ENCODE measurements at regions not wholly inside any gene's neighbourhood (a gene's known extent, or its start where the extent isn't known, plus 50 kb on each side); places are given as distances from the start of the nearest gene placed in this dataset.
A peak's percentile ranks its signal among the peaks of the same experiment; 100 is the strongest.
"Not testable (repeated sequence)": the region's sequence is repeated elsewhere in the genome, so short reads cannot be mapped to it uniquely, and the experiment has no call there.

DNA sequence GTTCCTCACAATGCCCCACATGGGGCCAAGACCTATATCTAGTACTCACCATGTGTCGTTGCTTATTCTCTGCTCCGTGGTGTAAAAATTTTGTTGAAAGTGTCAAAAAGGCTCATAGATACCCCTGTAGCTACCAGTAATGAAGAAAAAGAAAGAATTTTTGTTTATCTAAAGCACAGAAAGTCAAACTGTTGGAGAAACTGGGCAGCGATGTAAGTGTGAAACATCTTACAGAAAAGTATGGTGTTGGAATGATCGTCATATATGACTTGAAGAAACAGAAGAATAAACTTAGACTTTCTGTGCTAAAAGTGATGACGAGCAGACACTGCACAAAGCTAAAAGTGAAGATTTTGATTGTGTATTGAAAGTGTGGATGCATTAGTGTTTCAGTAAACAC lies 626.6 kb upstream of the GHITM start:
- TF ChIP-seq, protein P1, sequence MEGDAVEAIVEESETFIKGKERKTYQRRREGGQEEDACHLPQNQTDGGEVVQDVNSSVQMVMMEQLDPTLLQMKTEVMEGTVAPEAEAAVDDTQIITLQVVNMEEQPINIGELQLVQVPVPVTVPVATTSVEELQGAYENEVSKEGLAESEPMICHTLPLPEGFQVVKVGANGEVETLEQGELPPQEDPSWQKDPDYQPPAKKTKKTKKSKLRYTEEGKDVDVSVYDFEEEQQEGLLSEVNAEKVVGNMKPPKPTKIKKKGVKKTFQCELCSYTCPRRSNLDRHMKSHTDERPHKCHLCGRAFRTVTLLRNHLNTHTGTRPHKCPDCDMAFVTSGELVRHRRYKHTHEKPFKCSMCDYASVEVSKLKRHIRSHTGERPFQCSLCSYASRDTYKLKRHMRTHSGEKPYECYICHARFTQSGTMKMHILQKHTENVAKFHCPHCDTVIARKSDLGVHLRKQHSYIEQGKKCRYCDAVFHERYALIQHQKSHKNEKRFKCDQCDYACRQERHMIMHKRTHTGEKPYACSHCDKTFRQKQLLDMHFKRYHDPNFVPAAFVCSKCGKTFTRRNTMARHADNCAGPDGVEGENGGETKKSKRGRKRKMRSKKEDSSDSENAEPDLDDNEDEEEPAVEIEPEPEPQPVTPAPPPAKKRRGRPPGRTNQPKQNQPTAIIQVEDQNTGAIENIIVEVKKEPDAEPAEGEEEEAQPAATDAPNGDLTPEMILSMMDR (IDR thresholded peaks at IDR 0.05; ENCODE audit: low read depth, low read length) = no peak
- Histone ChIP-seq H3K27me3 (no peaks in the 10 kb centered on the region), H3K4me1 (0 out of 2 replicates have a peak, but pooled peaks cover 3% of the 10 kb centered on the region), H3K36me3 (no peaks in the 10 kb centered on the region), H3K9me3 (no peaks in the 10 kb centered on the region), H3K4me3 (ENCODE audit: low read depth, low read length) (no peak overlapping the region)
- DNase-seq = no peak

DNA sequence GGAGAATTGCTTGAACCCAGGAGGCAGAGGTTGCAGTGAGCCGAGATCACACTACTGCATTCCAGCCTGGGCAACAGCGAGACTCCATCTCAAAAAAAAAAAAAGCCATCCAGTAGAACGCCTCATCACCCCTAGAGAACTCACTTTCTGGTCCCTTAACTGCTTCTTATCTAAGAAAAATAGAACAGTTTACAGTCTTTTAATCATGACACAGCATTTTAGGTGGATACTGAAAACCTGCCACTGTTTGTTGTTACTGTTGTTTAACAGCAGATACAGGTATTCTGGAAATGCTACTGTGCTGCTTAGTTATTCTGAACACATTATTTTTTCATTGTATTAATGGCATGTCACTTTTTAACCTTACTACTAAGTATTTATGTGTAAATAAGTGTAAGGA lies 624.3 kb upstream of the GHITM start:
- Histone ChIP-seq H3K9me3 (no peaks in the 10 kb centered on the region), H3K4me3 (ENCODE audit: low read depth, low read length) (no peak overlapping the region), H3K4me1 (0 out of 2 replicates have a peak, but pooled peaks cover 3% of the 10 kb centered on the region), H3K27me3 (no peaks in the 10 kb centered on the region), H3K36me3 (no peaks in the 10 kb centered on the region)
- no peak for DNase-seq
- TF ChIP-seq, protein P1 (IDR thresholded peaks at IDR 0.05; ENCODE audit: low read depth, low read length) = no peak

DNA sequence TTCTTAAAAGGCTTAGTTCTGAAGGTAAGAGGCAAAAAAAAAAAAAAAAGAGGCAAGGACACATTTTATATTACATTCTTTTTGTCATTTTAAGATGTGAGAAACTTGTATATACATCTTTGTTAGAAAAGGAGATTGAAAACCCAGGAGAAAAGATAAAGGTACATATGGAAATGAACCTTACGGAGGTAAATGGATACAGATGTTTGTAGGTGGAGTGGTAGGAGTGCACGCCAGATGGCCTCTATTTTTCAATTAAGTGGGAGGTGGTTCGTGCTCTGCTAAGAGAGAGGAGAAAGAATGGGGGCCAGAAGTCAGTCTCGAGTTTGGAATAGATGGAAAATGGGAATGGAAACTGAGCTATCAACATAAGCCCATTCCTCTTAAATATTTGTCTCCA lies 622.5 kb upstream of the GHITM start:
- TF ChIP-seq, protein P1 (IDR thresholded peaks at IDR 0.05; ENCODE audit: low read depth, low read length) = no peak
- peak; percentile 40 for DNase-seq
- Histone ChIP-seq H3K9me3 (no peaks in the 10 kb centered on the region), H3K27me3 (no peaks in the 10 kb centered on the region), H3K4me3 (ENCODE audit: low read depth, low read length) (no peak overlapping the region), H3K4me1 (0 out of 2 replicates have a peak, but pooled peaks cover 3% of the 10 kb centered on the region), H3K36me3 (no peaks in the 10 kb centered on the region)

DNA sequence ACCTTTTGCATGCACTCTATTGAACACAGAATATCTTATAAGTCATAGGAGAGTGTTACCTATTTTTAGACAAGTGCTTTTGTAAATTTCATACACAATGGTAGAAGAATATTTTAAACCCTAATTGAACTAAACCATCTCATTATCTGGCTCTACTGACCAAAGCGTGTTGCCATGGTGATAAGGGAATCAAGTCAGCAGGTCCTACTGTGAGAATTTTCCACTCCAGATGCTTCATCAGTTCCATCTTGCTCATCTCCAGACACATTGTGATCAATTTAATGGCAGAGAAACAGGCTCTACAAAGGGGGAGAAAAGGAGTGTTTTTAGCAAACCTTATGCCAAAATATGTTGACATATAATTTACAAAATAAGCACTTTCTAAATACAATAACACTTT lies 621.9 kb upstream of the GHITM start:
- no peaks in the 10 kb centered on the region for H3K9me3 ChIP-seq
- H3K36me3 ChIP-seq = no peaks in the 10 kb centered on the region
- H3K4me3 ChIP-seq (ENCODE audit: low read depth, low read length) = no peak overlapping the region
- 0 out of 2 replicates have a peak, but pooled peaks cover 3% of the 10 kb centered on the region for H3K4me1 ChIP-seq
- no peak for DNase-seq
- no peaks in the 10 kb centered on the region for H3K27me3 ChIP-seq
- TF ChIP-seq, protein P1 (IDR thresholded peaks at IDR 0.05; ENCODE audit: low read depth, low read length) = no peak

DNA sequence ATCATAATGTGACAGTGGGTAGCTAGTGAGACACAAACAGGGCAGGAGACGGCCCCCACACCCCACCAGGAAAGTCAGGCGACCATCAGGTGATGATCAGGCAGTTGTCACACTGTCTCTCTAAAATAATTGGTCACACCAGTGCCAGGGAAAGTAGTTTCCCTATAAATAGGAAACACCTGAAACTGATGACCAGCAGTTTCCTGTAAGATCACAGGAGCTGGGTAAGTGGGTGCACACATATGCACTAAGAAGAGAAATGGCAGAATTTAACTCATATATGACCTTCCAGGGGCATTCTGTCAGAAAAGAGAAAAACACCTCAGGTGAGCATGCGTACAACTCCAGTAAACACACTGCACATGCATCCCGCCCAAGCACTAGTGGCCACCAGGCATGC lies 620.5 kb upstream of the GHITM start:
- no peaks in the 10 kb centered on the region for H3K36me3 ChIP-seq
- DNase-seq = no peak
- H3K4me1 ChIP-seq = 0 out of 2 replicates have a peak, but pooled peaks cover 3% of the 10 kb centered on the region
- TF ChIP-seq, protein P1 (IDR thresholded peaks at IDR 0.05; ENCODE audit: low read depth, low read length) = no peak
- no peak overlapping the region for H3K4me3 ChIP-seq (ENCODE audit: low read depth, low read length)
- H3K27me3 ChIP-seq = no peaks in the 10 kb centered on the region
- H3K9me3 ChIP-seq = no peaks in the 10 kb centered on the region

DNA sequence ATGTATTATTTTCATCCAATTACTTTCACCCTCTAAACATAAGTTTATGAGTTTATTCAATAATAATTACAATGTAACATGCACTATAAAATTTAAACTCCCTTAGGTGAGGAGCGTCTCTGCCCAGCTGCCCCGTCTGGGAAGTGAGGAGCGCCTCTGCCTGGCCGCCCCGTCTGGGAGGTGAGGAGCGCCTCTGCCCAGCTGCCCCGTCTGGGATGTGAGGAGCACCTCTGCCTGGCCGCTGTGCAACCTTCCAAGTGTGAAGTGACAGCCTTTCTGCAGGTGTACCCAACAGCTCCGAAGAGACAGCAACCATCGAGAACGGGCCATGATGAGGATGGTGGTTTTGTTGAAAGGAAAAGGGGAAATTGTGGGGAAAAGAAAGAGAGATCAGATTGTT lies 618.9 kb upstream of the GHITM start:
- H3K4me3 ChIP-seq (ENCODE audit: low read depth, low read length); H3K9me3 ChIP-seq; H3K36me3 ChIP-seq: not testable (repeated sequence)

DNA sequence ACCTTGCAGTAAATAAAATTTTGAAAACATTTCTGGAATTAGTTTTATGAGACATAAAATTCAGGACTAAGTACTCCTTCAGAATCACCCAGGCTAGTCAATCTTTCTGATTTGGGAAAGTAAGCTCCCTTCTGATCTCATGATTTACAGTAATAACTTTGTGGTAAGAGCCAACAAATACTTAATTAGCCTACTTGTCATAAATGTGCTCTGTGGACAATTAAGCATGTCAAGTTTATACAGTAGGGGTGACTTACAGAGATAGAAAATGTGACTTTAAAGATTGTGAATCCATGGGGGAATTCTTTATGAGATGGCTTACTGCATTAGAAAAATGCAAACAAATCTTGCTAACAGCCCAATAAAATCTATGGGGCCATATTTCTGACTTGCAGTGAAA lies 616.9 kb upstream of the GHITM start:
- H3K4me3 ChIP-seq (ENCODE audit: low read depth, low read length) = no peak overlapping the region
- H3K9me3 ChIP-seq = no peaks in the 10 kb centered on the region
- no peaks in the 10 kb centered on the region for H3K36me3 ChIP-seq
- TF ChIP-seq, protein P1 (IDR thresholded peaks at IDR 0.05; ENCODE audit: low read depth, low read length) = no peak
- H3K27me3 ChIP-seq = no peaks in the 10 kb centered on the region
- H3K4me1 ChIP-seq = 0 out of 2 replicates have a peak, but pooled peaks cover 1% of the 10 kb centered on the region
- no peak for DNase-seq

More for the DNA sequence above, 618.9 kb upstream of the GHITM start:
- not testable (repeated sequence) for H3K27me3 ChIP-seq, DNase-seq, H3K4me1 ChIP-seq

All from BE2C (cell line).